ENCODE measurements at regions not wholly inside any gene's neighbourhood (a gene's known extent, or its start where the extent isn't known, plus 50 kb on each side); places are given as distances from the start of the nearest gene placed in this dataset.

- no peak for DNase-seq (ENCODE audit: extremely low read depth, insufficient read length)
- no peak overlapping the region for H3K4me3 ChIP-seq (replicated peaks; ENCODE audit: low read depth, low read length)
- no peaks in the 10 kb centered on the region for H3K27me3 ChIP-seq (replicated peaks; ENCODE audit: control insufficient read depth, insufficient read depth, low read length)
- no peak for TF ChIP-seq CTCF (IDR thresholded peaks at IDR 0.05; ENCODE audit: insufficient read depth, low read length, poor library complexity, severe bottlenecking)
- no peaks in the 10 kb centered on the region for H3K36me3 ChIP-seq (ENCODE audit: control insufficient read depth, insufficient read depth, low read length)
Observed at GRCh38 chr5:149441986-149442385, 62.9 kb upstream of the IL17B start.

GRCh38 chr5:149441194-149441753 is 62.2 kb upstream of the IL17B start:
- H3K4me3 ChIP-seq (replicated peaks; ENCODE audit: low read depth, low read length), result no peak overlapping the region
- DNase-seq (ENCODE audit: extremely low read depth, insufficient read length), result no peak
- H3K27me3 ChIP-seq (replicated peaks; ENCODE audit: control insufficient read depth, insufficient read depth, low read length), result no peaks in the 10 kb centered on the region
- TF ChIP-seq CTCF (IDR thresholded peaks at IDR 0.05; ENCODE audit: insufficient read depth, low read length, poor library complexity, severe bottlenecking), result no peak
- no peaks in the 10 kb centered on the region for H3K36me3 ChIP-seq (ENCODE audit: control insufficient read depth, insufficient read depth, low read length)

GRCh38 chr5:149439899-149440542 is 60.9 kb upstream of the IL17B start:
- no peaks in the 10 kb centered on the region for H3K27me3 ChIP-seq (replicated peaks; ENCODE audit: control insufficient read depth, insufficient read depth, low read length)
- no peak for DNase-seq (ENCODE audit: extremely low read depth, insufficient read length)
- no peak overlapping the region for H3K4me3 ChIP-seq (replicated peaks; ENCODE audit: low read depth, low read length)
- no peaks in the 10 kb centered on the region for H3K36me3 ChIP-seq (ENCODE audit: control insufficient read depth, insufficient read depth, low read length)
- peak; percentile 8 for TF ChIP-seq CTCF (IDR thresholded peaks at IDR 0.05; ENCODE audit: insufficient read depth, low read length, poor library complexity, severe bottlenecking)

GRCh38 chr5:149438711-149439132 is 59.6 kb upstream of the IL17B start:
- H3K36me3 ChIP-seq (ENCODE audit: control insufficient read depth, insufficient read depth, low read length), result no peaks in the 10 kb centered on the region
- H3K4me3 ChIP-seq (replicated peaks; ENCODE audit: low read depth, low read length), result no peak overlapping the region
- no peak for TF ChIP-seq CTCF (IDR thresholded peaks at IDR 0.05; ENCODE audit: insufficient read depth, low read length, poor library complexity, severe bottlenecking)
- DNase-seq (ENCODE audit: extremely low read depth, insufficient read length), result no peak
- H3K27me3 ChIP-seq (replicated peaks; ENCODE audit: control insufficient read depth, insufficient read depth, low read length), result no peaks in the 10 kb centered on the region

- TF ChIP-seq CTCF (IDR thresholded peaks at IDR 0.05; ENCODE audit: insufficient read depth, low read length, poor library complexity, severe bottlenecking), result no peak
- Histone ChIP-seq H3K27me3 (replicated peaks; ENCODE audit: control insufficient read depth, insufficient read depth, low read length) (no peaks in the 10 kb centered on the region), H3K36me3 (ENCODE audit: control insufficient read depth, insufficient read depth, low read length) (no peaks in the 10 kb centered on the region), H3K4me3 (replicated peaks; ENCODE audit: low read depth, low read length) (no peak overlapping the region)
- no peak for DNase-seq (ENCODE audit: extremely low read depth, insufficient read length)
Observed at GRCh38 chr5:149438281-149438680, 59.2 kb upstream of the IL17B start.
